IMR-90 (cell line): ENCODE measurements at regions not wholly inside any gene's neighbourhood (a gene's known extent, or its start where the extent isn't known, plus 50 kb on each side); places are given as distances from the start of the nearest gene placed in this dataset.

Experiments used
- ATAC-seq: fragments of 200-7000 bp; cut with Tn5 transposase; 2 replicates; pipeline ENCODE4 v1.9.1; 2020; ENCODE audit warnings: low read depth, mild to moderate bottlenecking, moderate library complexity
- BruUV-seq: library from RNA; stranded (reverse); fragments of 400-500 nt; replicated peaks from 2 replicates; lab custom pipeline; 2021; lab: Mats Ljungman, UMichigan
- CTCF ChIA-PET: fragments of 300-600 bp; formaldehyde crosslinking; extraction: SDS; loops from one replicate; lab custom pipeline; 2021; ENCODE audit warnings: antibody characterized with exemption; lab: Yijun Ruan, JAX
- POLR2A ChIA-PET: fragments of 300-600 bp; sonication (Branson Sonifier 250); formaldehyde crosslinking; loops from one replicate; lab custom pipeline; 2022; ENCODE audit warnings: antibody characterized with exemption; ENCODE audit not compliant: unreplicated experiment; lab: Charles Lee
- DNase-seq: peaks from one replicate; pipeline ENCODE4 v3.0.0; 2013
- H2AFZ ChIP-seq: replicated peaks from 2 replicates; pipeline ENCODE3; 2013; ENCODE audit warnings: low read length, mild to moderate bottlenecking; ENCODE audit not compliant: poor library complexity
- H2AK5ac ChIP-seq: 2 replicates; pipeline ENCODE4 v1.6.1; 2013; ENCODE audit warnings: low read depth, low read length, inconsistent platforms
- H2AK9ac ChIP-seq: replicated peaks from 2 replicates; pipeline ENCODE3; 2013; ENCODE audit warnings: mild to moderate bottlenecking, low read depth, low read length, moderate library complexity; ENCODE audit not compliant: poor library complexity
- H2BK120ac ChIP-seq: 2 replicates; pipeline ENCODE4 v1.6.1; 2013; ENCODE audit warnings: low read depth, low read length, inconsistent platforms
- H2BK15ac ChIP-seq: 3 replicates; pipeline ENCODE4 v1.6.1; 2013; ENCODE audit warnings: low read depth, low read length, inconsistent platforms
- H2BK20ac ChIP-seq: 2 replicates; pipeline ENCODE4 v1.6.1; 2013; ENCODE audit warnings: low read depth, mild to moderate bottlenecking, inconsistent platforms, low read length, moderate library complexity
- H2BK5ac ChIP-seq: 2 replicates; pipeline ENCODE4 v1.6.1; 2013; ENCODE audit warnings: mild to moderate bottlenecking, low read depth, low read length, inconsistent platforms; ENCODE audit not compliant: poor library complexity, severe bottlenecking
- H3K14ac ChIP-seq: replicated peaks from 2 replicates; pipeline ENCODE4 v1.6.1; 2013; ENCODE audit warnings: low read depth, low read length, inconsistent platforms
- H3K18ac ChIP-seq: 2 replicates; pipeline ENCODE4 v1.6.1; 2013; ENCODE audit warnings: low read depth, low read length, control low read depth
- H3K23ac ChIP-seq: 2 replicates; pipeline ENCODE4 v1.6.1; 2013; ENCODE audit warnings: low read depth, low read length, inconsistent platforms
- H3K27ac ChIP-seq: 2 replicates; pipeline ENCODE4 v1.5.1; 2013; ENCODE audit warnings: mild to moderate bottlenecking, control low read depth, low read length; ENCODE audit not compliant: insufficient read depth
- H3K27me3 ChIP-seq: 2 replicates; pipeline ENCODE4 v1.6.1; 2013; ENCODE audit warnings: low read length; ENCODE audit not compliant: control insufficient read depth, insufficient read depth
- H3K36me3 ChIP-seq: 2 replicates; pipeline ENCODE4 v1.6.1; 2013; ENCODE audit warnings: low read length, mixed read lengths; ENCODE audit not compliant: control insufficient read depth, insufficient read depth
- H3K4ac ChIP-seq: 2 replicates; pipeline ENCODE4 v1.6.1; 2013; ENCODE audit warnings: low read depth, low read length, inconsistent platforms
- H3K4me1 ChIP-seq: 2 replicates; pipeline ENCODE4 v1.6.1; 2013; ENCODE audit warnings: low read length, mixed read lengths; ENCODE audit not compliant: control insufficient read depth, insufficient read depth
- H3K4me2 ChIP-seq: 2 replicates; pipeline ENCODE4 v1.6.1; 2013; ENCODE audit warnings: low read depth, mild to moderate bottlenecking, control low read depth, low read length, moderate library complexity
- H3K4me3 ChIP-seq: 2 replicates; pipeline ENCODE4 v1.5.1; 2013; ENCODE audit warnings: low read depth, mild to moderate bottlenecking, control low read depth, low read length, moderate library complexity; ENCODE audit not compliant: insufficient read depth
- H3K56ac ChIP-seq: 2 replicates; pipeline ENCODE4 v1.6.1; 2013; ENCODE audit warnings: low read length, inconsistent platforms; ENCODE audit not compliant: insufficient read depth; ENCODE audit errors: extremely low read depth
- H3K79me1 ChIP-seq, 2 experiments: 2 replicates each; pipeline ENCODE4 v1.6.1; 2013; ENCODE audit warnings: low read length in 2 of 2, inconsistent platforms in 1 of 2, low read depth in 1 of 2
- H3K9ac ChIP-seq: 2 replicates; pipeline ENCODE4 v1.6.1; 2013; ENCODE audit warnings: low read depth, low read length, control low read depth
- H3K9me1 ChIP-seq: 2 replicates; pipeline ENCODE4 v1.6.1; 2013; ENCODE audit warnings: low read length, inconsistent platforms; ENCODE audit not compliant: insufficient read depth
- H3K9me3 ChIP-seq: 2 replicates; pipeline ENCODE4 v1.6.1; 2013; ENCODE audit warnings: low read length; ENCODE audit not compliant: control insufficient read depth, insufficient read depth
- H4K20me1 ChIP-seq: 2 replicates; pipeline ENCODE4 v1.6.1; 2013; ENCODE audit warnings: low read length, inconsistent platforms; ENCODE audit not compliant: insufficient read depth
- H4K5ac ChIP-seq: 2 replicates; pipeline ENCODE4 v1.6.1; 2013; ENCODE audit warnings: mild to moderate bottlenecking, low read depth, low read length, control low read depth
- H4K8ac ChIP-seq, 2 experiments: 2 replicates each; pipeline ENCODE4 v1.6.1; 2013; ENCODE audit warnings: low read depth in 2 of 2, low read length in 2 of 2, control low read depth in 1 of 2, inconsistent platforms in 1 of 2
- H4K91ac ChIP-seq: 2 replicates; pipeline ENCODE4 v1.6.1; 2013; ENCODE audit warnings: low read depth, low read length, inconsistent platforms; ENCODE audit not compliant: insufficient read depth
- MAZ ChIP-seq: IDR thresholded peaks from 2 replicates; pipeline ENCODE4 v1.6.1; 2012; ENCODE audit warnings: low read depth, mild to moderate bottlenecking, low read length, improper control_type of control experiment, moderate library complexity, borderline replicate concordance
- POLR2A ChIP-seq: IDR thresholded peaks from 2 replicates; pipeline ENCODE4 v1.6.1; 2012; ENCODE audit warnings: mild to moderate bottlenecking, low read depth, low read length
- WGBS, 2 experiments: methylation state at CpG; one replicate each; pipeline versions ENCODE4 v1.1.5 to v1.1.7; 2013; ENCODE audit warnings: missing lambda C conversion rate in 2 of 2; ENCODE audit not compliant: insufficient read length in 1 of 2; ENCODE audit errors: extremely low coverage in 2 of 2; 5-methylcytosine and 5-hydroxymethylcytosine counted together
- dilution Hi-C: fragments of 300-500 bp; cut with HindIII; formaldehyde crosslinking; loops from one replicate; pipeline ENCODE4 v1.14.3; 2018; ENCODE audit warnings: low sequenced_read_pairs; ENCODE audit not compliant: unreplicated experiment
- in situ Hi-C: fragments of 300-500 bp; cut with MboI; formaldehyde crosslinking; loops from 3 replicates; pipeline ENCODE4 v1.14.3; 2019; ENCODE audit warnings: low sequenced_read_pairs, inconsistent platforms, mixed read lengths
- intact Hi-C: fragments of 100-400 bp; cut with micrococcal nuclease; formaldehyde crosslinking; loops from 2 replicates; pipeline ENCODE4 v1.10.0; 2022
- TF ChIP-seq, protein P1 (sequence below): conservative IDR thresholded peaks from 2 replicates; pipeline ENCODE4 v1.5.1; 2012; ENCODE audit warnings: mild to moderate bottlenecking, low read depth, low read length, improper control_type of control experiment

DNA sequence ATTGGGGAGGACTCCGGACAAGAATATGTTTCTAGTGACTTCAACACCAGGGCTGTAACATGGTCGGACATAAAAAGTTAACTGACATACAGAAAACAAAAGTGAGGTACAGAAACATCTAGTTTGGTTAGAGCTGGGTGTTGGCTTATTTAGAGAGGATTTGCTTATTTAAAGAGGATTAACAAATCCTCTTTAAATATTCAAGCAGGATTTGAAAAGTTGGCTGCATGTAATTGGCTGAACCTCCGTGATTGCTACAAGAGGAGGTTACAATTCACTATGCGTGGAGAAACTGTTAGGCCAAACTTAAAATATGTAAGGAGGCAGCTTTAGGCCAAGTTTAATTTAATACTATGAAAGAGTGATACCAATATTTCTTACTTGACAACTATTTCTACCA is 2707.4 kb downstream of the ARAP2 start:
- no peak overlapping the region for H2BK15ac ChIP-seq
- H3K56ac ChIP-seq = no peak overlapping the region
- ATAC-seq (no peak), DNase-seq (no peak)
- H3K4ac ChIP-seq = no peak overlapping the region
- TF ChIP-seq MAZ (no peak), POLR2A (no peak)
- TF ChIP-seq, protein P1, sequence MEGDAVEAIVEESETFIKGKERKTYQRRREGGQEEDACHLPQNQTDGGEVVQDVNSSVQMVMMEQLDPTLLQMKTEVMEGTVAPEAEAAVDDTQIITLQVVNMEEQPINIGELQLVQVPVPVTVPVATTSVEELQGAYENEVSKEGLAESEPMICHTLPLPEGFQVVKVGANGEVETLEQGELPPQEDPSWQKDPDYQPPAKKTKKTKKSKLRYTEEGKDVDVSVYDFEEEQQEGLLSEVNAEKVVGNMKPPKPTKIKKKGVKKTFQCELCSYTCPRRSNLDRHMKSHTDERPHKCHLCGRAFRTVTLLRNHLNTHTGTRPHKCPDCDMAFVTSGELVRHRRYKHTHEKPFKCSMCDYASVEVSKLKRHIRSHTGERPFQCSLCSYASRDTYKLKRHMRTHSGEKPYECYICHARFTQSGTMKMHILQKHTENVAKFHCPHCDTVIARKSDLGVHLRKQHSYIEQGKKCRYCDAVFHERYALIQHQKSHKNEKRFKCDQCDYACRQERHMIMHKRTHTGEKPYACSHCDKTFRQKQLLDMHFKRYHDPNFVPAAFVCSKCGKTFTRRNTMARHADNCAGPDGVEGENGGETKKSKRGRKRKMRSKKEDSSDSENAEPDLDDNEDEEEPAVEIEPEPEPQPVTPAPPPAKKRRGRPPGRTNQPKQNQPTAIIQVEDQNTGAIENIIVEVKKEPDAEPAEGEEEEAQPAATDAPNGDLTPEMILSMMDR = no peak
- H3K23ac ChIP-seq = no peak overlapping the region
- in situ Hi-C loops = no loop called here
- dilution Hi-C loops = no loop called here
- no peak overlapping the region for H4K5ac ChIP-seq
- ChIA-PET CTCF (no interaction called here), POLR2A (no interaction called here)
- H3K9me3 ChIP-seq = no peaks in the 10 kb centered on the region
- H3K9ac ChIP-seq = no peak overlapping the region
- no peak overlapping the region for H3K27ac ChIP-seq
- intact Hi-C loops = no loop called here
- H3K4me2 ChIP-seq = no peak overlapping the region
- no peak overlapping the region for H4K8ac ChIP-seq
- no peak overlapping the region for H3K4me3 ChIP-seq
- no peak overlapping the region for H2AK9ac ChIP-seq
- no peak overlapping the region for H2BK120ac ChIP-seq
- H3K27me3 ChIP-seq = no peaks in the 10 kb centered on the region
- H3K14ac ChIP-seq = no peak overlapping the region
- no TSS peak for BruUV-seq
- H2AK5ac ChIP-seq = no peak overlapping the region
- no peaks in the 10 kb centered on the region for H3K4me1 ChIP-seq
- H3K79me1 ChIP-seq = no peaks in the 10 kb centered on the region
- H2BK20ac ChIP-seq = no peak overlapping the region
- H4K91ac ChIP-seq = no peak overlapping the region
- H4K20me1 ChIP-seq = no peaks in the 10 kb centered on the region
- WGBS, 2 experiments = no CpG with 5 or more reads among the region's 4 CpGs
- no peak overlapping the region for H3K18ac ChIP-seq
- H2AFZ ChIP-seq = no peak overlapping the region
- H3K9me1 ChIP-seq = no peaks in the 10 kb centered on the region
- no peak overlapping the region for H2BK5ac ChIP-seq
- H3K36me3 ChIP-seq = no peaks in the 10 kb centered on the region
